Parathyroid adenoma (tissue), 2 donors: ENCODE measurements at regions not wholly inside any gene's neighbourhood (a gene's known extent, or its start where the extent isn't known, plus 50 kb on each side); places are given as distances from the start of the nearest gene placed in this dataset.

ENCODE experiments used
- H2AFZ ChIP-seq: fragments of 300-600 bp; sonication (generic); one replicate; pipeline ENCODE4 v1.7.0; 2017; ENCODE audit warnings: antibody characterized with exemption, mild to moderate bottlenecking
- H3K27ac ChIP-seq: fragments of 300-600 bp; sonication (generic); one replicate; pipeline ENCODE4 v1.7.0; 2017
- H3K27me3 ChIP-seq: fragments of 300-600 bp; sonication (generic); one replicate; pipeline ENCODE4 v1.7.0; 2017; ENCODE audit warnings: low read length; ENCODE audit not compliant: control insufficient read depth, insufficient read depth
- H3K36me3 ChIP-seq: fragments of 300-600 bp; sonication (generic); one replicate; pipeline ENCODE4 v1.7.0; 2017; ENCODE audit warnings: low read length; ENCODE audit not compliant: control insufficient read depth, insufficient read depth
- H3K4me1 ChIP-seq: fragments of 300-600 bp; sonication (generic); one replicate; pipeline ENCODE4 v1.7.0; 2017; ENCODE audit warnings: control low read depth
- H3K4me2 ChIP-seq: fragments of 300-600 bp; sonication (generic); one replicate; pipeline ENCODE4 v1.7.0; 2017; ENCODE audit warnings: low read length
- H3K4me3 ChIP-seq: fragments of 300-600 bp; sonication (generic); one replicate; pipeline ENCODE4 v1.7.0; 2017; ENCODE audit warnings: low read depth, low read length
- H3K79me2 ChIP-seq: fragments of 300-600 bp; sonication (generic); one replicate; pipeline ENCODE4 v1.7.0; 2017; ENCODE audit warnings: control low read depth
- H3K9ac ChIP-seq: fragments of 300-600 bp; sonication (generic); one replicate; pipeline ENCODE4 v1.7.0; 2017; ENCODE audit warnings: mild to moderate bottlenecking
- H3K9me3 ChIP-seq: fragments of 300-600 bp; sonication (generic); one replicate; pipeline ENCODE4 v1.7.0; 2017; ENCODE audit warnings: low read length; ENCODE audit not compliant: control insufficient read depth
- TF ChIP-seq, protein P1 (sequence below): fragments of 300-600 bp; sonication (generic); IDR thresholded peaks from one replicate; pipeline ENCODE4 v1.7.0; 2017; ENCODE audit warnings: antibody characterized with exemption, mild to moderate bottlenecking
- donor health status: primary hyperparathyroidism.

DNA sequence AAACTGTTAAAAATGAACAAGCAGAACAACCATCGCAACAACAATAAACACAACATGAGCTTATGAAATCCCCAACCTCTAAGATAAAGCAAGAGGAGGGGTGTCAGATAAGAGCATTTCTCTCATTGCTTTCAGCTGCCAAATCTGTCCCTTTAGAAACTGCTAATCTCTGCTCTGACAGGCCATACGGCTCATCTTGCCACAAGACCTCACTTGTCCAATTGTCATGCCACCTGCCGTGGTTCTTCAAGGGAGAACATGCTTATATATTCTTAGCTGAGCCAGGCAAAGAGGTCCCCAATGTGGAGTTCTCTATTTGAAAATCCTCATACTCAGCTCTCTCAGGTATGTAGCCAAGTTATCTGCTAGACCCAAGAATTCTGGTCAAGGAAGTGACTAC, 405.0 kb upstream of the TNC start:
- no peak overlapping the region for H3K4me2 ChIP-seq
- H3K27ac ChIP-seq = no peak overlapping the region
- H3K4me3 ChIP-seq = no peak overlapping the region
- H3K27me3 ChIP-seq = no peaks in the 10 kb centered on the region
- TF ChIP-seq, protein P1, sequence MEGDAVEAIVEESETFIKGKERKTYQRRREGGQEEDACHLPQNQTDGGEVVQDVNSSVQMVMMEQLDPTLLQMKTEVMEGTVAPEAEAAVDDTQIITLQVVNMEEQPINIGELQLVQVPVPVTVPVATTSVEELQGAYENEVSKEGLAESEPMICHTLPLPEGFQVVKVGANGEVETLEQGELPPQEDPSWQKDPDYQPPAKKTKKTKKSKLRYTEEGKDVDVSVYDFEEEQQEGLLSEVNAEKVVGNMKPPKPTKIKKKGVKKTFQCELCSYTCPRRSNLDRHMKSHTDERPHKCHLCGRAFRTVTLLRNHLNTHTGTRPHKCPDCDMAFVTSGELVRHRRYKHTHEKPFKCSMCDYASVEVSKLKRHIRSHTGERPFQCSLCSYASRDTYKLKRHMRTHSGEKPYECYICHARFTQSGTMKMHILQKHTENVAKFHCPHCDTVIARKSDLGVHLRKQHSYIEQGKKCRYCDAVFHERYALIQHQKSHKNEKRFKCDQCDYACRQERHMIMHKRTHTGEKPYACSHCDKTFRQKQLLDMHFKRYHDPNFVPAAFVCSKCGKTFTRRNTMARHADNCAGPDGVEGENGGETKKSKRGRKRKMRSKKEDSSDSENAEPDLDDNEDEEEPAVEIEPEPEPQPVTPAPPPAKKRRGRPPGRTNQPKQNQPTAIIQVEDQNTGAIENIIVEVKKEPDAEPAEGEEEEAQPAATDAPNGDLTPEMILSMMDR = no peak
- H3K9ac ChIP-seq = no peak overlapping the region
- no peaks in the 10 kb centered on the region for H3K9me3 ChIP-seq
- H3K36me3 ChIP-seq = no peaks in the 10 kb centered on the region
- no peak overlapping the region for H2AFZ ChIP-seq
- H3K4me1 ChIP-seq = no peaks in the 10 kb centered on the region
- H3K79me2 ChIP-seq = no peaks in the 10 kb centered on the region

DNA sequence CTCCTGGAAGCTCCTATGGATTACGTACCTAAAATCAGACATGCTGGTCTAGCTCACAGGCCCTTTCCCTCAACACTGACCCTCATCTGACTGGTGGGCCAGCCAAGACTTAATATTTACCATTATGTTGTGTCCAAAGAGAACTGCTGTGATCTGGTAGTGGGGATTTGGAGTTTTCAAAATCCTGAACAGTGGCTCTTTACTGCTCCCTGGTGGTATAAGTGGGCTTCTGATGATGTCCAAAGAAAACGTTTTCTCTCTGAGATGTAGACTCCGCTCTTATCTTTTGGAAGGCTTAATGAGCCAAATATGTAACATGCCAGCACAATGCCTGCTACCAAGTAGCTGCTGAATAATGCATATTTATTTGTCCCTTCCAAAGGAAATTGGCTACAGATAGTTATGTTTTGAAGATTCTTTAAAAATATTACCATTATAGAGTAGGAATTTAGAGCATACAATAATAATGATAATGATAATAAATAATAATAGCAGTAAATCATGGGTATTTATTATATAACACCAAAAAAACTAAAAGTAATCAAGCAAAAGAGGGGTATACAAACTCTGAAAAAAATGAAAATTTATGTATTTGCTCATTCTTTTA, 406.6 kb upstream of the TNC start:
- Histone ChIP-seq H3K27ac (no peak overlapping the region), H3K9me3 (no peaks in the 10 kb centered on the region), H3K4me1 (no peaks in the 10 kb centered on the region), H3K79me2 (no peaks in the 10 kb centered on the region), H3K27me3 (no peaks in the 10 kb centered on the region), H3K9ac (no peak overlapping the region), H3K36me3 (no peaks in the 10 kb centered on the region), H3K4me3 (no peak overlapping the region), H2AFZ (no peak overlapping the region), H3K4me2 (no peak overlapping the region)
- TF ChIP-seq, protein P1 = peak; percentile 39

DNA sequence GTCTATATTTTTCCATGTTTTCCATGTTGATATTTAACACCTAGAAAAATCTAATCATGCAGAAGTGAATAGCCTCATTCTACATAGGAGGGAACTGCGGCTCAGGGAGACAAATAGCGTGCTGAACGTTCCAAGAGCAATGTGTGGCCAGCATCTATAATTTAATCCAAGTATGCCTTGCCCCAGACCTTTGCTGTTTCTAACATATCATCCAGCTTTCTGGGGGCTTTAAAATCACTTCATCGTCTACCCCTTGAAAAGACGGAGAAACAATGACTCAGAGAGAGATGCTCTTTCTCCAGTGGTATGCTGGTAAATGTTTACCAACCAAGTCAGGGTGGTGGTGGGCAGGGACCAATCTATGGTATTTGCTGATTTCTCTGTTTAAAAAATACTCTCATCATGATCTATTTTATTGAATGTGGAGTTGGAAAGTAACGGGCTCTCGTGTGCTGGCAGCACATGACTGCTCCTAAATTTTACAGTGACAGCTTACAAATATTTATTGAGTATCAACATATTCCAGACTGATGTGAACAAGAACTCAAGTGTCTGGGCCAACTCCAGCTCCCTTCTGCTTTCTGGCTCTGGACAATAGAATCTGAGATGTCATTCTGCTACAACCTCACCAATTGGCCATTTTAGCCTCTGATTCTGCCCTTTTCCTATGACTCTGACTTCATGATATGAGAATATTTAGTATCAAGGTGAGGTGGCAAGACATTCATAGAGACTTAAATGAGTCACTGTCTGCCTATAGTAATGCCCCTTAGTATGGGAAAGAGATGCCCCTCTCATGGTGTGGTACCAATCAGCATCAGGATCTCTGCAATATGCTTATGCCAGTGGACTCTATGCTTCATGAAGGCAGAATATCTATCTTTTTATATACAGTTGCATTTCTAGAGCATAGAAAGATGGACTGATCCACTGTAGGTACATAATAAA, 407.4 kb upstream of the TNC start:
- no peak overlapping the region for H3K4me2 ChIP-seq
- H3K4me3 ChIP-seq = no peak overlapping the region
- no peak overlapping the region for H3K27ac ChIP-seq
- no peaks in the 10 kb centered on the region for H3K4me1 ChIP-seq
- H3K9me3 ChIP-seq = no peaks in the 10 kb centered on the region
- no peaks in the 10 kb centered on the region for H3K79me2 ChIP-seq
- TF ChIP-seq, protein P1 = no peak
- no peak overlapping the region for H2AFZ ChIP-seq
- no peaks in the 10 kb centered on the region for H3K36me3 ChIP-seq
- no peak overlapping the region for H3K9ac ChIP-seq
- H3K27me3 ChIP-seq = no peaks in the 10 kb centered on the region

DNA sequence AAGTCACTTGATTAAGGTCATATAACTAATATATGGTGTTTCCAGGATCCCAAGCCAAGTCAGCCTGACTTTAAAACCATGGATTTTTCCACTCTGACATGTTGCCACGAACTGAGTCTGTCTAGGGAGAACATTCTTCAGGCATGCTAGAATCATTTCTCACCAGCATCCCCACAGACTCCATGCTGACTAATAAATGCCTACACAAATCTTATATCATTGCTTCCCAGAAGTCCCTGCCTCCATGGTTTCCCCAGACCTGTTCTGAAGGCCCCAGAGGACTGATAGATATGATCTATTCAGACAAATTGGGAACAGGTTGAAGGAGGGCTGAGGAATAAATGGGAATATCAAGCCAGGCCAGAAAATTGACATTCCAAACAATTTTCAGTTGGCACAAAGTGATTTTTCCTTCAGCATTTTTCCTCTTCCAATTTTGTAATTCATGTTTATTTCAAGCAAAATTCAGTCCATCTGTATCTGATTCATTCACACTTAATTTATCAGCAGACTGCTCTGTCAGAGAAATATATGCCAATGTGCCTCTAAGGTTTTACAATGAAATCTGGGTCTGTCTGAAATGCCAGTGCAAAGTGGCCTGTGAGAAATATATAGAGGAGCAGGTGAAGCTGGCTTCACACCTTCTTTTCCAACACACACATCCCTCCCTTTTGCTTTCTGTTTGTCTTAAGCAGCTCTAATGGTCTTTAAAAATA, 413.6 kb upstream of the TNC start:
- Histone ChIP-seq H3K9me3 (no peaks in the 10 kb centered on the region), H3K4me3 (no peak overlapping the region), H3K4me1 (no peaks in the 10 kb centered on the region), H2AFZ (no peak overlapping the region), H3K9ac (no peak overlapping the region), H3K27ac (no peak overlapping the region), H3K4me2 (no peak overlapping the region), H3K27me3 (no peaks in the 10 kb centered on the region), H3K36me3 (no peaks in the 10 kb centered on the region), H3K79me2 (no peaks in the 10 kb centered on the region)
- TF ChIP-seq, protein P1 = no peak
